SK-N-SH treated with all-trans-retinoic acid at 6 μM for 48 hours (cell line): ENCODE measurements at regions not wholly inside any gene's neighbourhood (a gene's known extent, or its start where the extent isn't known, plus 50 kb on each side); places are given as distances from the start of the nearest gene placed in this dataset.

Experiments used
- ISL1 ChIP-seq: fragments of 250-450 bp; sonication (Bioruptor Pico); IDR thresholded peaks from 2 replicates; pipeline ENCODE4 v2.1.2; 2022; ENCODE audit warnings: mild to moderate bottlenecking, moderate library complexity
- RARB ChIP-seq: fragments of 250-450 bp; sonication (Bioruptor Pico); IDR thresholded peaks from 2 replicates; pipeline ENCODE4 v1.8.0; 2021; ENCODE audit warnings: mild to moderate bottlenecking, moderate library complexity

GRCh38 chr3:182092662-182093262 is 381.0 kb downstream of the SOX2 start:
- TF ChIP-seq ISL1 (CRISPR knock-in tag) (no peak), RARB (CRISPR knock-in tag) (no peak)
